Erythroblast (primary cell): ENCODE measurements at regions not wholly inside any gene's neighbourhood (a gene's known extent, or its start where the extent isn't known, plus 50 kb on each side); places are given as distances from the start of the nearest gene placed in this dataset.

Experiments used
- GATA1 ChIP-seq: IDR thresholded peaks from 2 replicates; pipeline ENCODE4 v1.6.1; 2011; ENCODE audit warnings: low read depth, mild to moderate bottlenecking, control low read depth, low read length, moderate library complexity
- POLR2A ChIP-seq: IDR thresholded peaks from 2 replicates; pipeline ENCODE4 v1.6.1; 2011; ENCODE audit warnings: mild to moderate bottlenecking, low read length

- TF ChIP-seq POLR2A (no peak), GATA1 (no peak)
Observed at GRCh38 chr2:12442476-12442847, 274.3 kb upstream of the TRIB2 start.
